MV-4-11 (cell line): ENCODE measurements at regions not wholly inside any gene's neighbourhood (a gene's known extent, or its start where the extent isn't known, plus 50 kb on each side); places are given as distances from the start of the nearest gene placed in this dataset.

Experiments used
- DNase-seq: peaks from one replicate; lab custom pipeline; 2025; lab: John Stamatoyannopoulos, UW

DNA sequence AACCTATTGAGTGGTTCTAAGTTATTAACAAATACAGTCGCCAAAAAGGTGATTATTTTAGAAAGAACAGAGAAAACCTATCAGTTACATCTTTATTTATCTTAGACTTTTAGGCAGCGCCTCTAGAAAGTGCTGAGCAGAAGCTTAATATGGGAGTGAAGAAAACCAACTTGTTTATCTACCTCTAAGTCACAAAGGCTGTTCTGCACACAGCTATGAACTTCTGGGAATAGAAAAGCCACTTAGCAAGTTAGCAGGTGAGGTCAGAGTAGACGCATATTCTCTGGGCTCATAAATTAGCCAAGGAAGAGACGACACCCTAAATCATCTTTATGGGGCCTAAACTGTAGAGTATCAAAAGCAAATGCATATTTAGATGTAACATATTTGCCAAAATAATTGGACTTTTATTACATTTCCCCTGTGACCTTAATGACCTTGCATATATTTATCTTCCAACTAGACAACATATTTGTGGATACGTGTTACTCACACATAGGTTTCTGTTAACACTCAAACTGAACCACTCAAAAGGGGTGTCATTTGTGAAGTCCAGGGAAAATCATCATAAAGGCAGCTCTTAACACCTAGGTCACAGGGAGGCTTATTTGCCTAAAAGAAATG is 267.1 kb downstream of the ADGB start:
- DNase-seq: no peak

DNA sequence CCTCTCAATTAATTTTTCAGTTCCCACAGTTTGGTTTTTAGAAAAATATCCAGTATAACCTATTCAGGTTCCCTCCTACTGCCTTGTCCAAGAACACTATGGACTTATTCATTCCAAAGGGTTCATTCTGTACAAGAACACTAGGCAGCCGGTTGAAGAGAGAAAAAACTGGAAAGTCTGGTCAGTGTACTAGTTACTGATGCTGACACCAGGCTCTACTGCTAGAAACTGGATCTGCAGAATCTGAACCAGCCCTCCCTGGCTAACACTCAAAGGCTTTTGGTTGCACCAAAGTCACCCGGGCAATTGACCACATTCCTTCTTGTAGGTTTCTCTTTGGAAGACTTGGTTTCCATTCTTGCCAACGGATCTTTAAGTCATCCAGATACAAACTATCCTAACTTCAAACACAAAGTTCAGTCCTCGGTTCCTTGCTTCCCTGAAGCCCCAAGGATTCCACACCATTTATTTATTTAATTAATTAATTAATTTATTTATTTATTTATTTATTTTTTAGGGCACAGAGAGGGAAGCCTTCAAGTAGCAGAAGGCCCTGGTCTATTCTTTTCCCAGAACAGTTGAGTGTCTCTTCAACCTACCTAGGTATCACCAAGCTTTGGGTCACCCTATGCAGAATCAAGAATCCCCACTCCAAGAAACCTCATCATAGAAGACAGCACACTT is 268.1 kb downstream of the ADGB start:
- DNase-seq: no peak

DNA sequence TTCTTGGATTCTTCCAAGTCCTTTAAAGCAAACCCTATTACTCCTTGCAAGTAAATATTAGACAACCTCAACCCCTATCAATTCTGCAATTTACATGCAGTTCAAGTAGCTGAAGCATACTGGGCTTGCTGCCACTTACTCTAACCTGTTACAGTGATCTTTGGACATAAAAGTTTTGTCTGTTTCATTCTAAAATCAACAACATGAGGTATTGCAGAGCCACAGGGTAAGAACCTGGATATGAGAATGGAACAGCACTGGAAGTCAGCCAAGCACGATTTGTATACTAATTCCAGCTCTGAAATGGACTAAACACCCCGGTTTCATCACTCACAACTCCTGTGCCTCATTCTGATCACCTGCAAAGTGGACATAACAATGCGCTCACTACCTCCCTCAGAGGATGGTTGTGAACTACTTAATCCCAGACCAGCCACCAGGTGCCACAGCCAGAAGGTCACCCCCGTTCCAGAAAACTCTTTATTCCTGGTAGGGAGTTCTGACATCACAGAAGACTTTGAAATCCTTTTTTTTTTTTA is 270.0 kb downstream of the ADGB start:
- DNase-seq: no peak

DNA sequence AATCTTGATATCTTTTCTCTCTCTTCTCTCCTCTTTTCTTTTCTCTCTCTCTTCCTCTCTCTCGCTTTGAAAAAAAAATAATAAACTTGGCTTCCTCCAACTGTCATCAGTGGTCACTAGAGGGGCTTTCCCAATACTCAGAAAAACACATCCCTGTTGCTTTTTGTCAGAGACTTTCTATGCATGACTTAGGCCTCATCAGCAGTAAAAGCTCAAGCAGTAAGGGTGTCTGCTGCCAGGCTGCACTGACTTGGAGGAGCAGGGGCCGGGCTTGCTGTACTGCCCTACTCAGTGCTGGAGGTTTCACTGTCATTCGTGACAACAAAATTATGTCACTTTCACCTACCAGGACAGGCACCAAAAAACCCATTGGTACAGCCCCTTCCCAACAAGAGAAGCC is 272.0 kb downstream of the ADGB start:
- no peak for DNase-seq

DNA sequence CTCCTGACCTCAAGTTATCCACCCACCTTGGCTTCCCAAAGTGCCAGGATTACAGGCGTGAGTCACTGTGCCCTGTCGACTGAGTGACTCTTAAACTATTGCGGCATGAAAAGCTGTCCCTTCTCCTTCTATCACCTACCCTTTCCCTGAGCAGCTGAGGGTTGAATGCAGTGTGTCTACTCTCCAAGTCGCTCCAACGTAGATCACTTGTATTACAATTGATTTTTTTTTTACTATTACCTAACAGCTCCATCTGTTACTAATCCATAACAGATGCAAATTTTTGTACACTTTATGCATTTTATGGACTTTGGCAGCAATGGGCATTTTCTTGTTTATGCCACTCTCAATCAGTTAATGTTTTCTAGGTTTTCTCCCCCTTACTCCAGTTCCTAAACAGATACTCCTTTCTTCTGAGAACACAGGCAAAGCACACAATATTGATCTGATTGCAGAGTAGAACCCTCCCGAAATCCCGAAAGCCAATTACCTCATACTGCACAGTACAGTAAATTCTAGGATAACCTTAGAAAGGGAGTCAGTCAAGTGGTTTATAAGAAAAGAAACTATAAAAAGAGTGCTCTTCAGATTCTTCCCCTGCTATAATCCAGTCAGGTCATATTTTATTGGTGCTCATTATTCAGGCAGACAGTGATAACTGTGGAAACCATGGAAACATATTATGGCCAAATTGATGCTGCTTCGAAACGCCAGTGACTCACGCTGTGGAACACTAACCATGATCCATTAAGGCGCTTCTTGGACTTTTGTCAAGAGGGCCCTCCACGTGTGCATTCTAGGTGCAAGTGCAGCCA is 273.0 kb downstream of the ADGB start:
- DNase-seq: peak; percentile 10

DNA sequence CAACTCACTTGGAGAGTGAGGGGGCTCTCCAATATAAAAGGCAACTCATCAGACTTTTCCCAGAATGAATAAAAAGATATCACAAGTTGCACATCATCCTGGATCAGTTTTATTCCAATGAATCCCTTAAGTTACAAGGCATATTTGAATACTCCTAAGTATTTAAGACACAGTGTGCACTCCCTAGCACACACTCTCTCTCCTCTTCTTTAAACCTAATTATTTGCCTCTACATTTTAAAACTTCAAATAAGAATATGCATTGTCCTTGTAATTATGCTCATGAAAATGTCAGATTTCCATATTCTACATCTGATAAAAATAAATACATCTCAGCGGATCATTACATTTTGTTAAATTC is 273.6 kb downstream of the ADGB start:
- DNase-seq: no peak

DNA sequence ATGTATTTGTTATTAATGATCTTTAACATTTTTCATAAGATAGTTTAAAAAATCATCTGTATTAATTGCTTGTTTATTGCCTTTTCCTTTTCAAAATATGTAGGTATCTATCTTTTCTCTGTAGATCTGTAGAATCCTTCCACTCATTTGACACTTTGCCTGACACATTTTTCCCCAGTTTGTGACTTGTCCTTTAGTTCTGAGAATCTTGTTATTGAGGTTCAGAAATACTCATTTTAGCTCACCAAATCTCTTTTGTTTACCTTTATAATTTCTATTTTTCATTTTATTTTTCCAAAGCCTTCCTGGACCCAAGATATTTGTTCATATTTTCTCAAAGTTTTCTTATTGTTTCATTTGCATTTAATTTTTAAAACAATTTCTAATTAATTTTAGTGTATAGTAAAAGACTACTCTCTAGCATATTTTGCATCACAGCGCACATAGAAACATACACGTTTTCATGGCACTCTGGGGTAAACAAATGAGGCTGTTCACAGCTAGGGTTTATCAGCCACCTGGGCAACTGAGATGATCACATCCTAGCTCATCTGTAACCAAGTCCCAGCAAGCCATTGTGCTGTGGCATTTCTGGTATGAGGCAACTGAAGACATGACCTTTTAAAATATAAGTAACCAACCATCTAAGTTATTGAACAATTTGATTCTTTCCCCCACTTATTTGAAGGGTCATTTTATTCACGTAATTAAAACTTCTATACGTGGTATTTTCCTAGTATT is 275.7 kb downstream of the ADGB start:
- DNase-seq: no peak

DNA sequence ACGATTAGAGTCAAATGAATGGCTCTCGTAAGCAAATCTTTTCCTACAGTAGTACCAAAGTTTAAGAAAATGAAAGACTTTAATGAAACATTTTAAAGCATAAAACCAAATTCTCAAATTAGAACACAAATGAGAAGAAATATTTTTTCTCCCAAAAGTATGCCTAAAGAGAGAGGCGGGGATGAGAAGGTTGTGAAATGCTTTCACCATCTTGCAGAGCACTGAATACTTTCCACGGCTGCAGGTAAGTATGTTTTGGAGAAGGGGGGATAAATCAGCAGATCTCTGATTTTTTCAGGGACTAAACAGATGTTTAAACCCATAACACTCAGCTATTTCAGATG is 277.1 kb downstream of the ADGB start:
- DNase-seq: no peak

DNA sequence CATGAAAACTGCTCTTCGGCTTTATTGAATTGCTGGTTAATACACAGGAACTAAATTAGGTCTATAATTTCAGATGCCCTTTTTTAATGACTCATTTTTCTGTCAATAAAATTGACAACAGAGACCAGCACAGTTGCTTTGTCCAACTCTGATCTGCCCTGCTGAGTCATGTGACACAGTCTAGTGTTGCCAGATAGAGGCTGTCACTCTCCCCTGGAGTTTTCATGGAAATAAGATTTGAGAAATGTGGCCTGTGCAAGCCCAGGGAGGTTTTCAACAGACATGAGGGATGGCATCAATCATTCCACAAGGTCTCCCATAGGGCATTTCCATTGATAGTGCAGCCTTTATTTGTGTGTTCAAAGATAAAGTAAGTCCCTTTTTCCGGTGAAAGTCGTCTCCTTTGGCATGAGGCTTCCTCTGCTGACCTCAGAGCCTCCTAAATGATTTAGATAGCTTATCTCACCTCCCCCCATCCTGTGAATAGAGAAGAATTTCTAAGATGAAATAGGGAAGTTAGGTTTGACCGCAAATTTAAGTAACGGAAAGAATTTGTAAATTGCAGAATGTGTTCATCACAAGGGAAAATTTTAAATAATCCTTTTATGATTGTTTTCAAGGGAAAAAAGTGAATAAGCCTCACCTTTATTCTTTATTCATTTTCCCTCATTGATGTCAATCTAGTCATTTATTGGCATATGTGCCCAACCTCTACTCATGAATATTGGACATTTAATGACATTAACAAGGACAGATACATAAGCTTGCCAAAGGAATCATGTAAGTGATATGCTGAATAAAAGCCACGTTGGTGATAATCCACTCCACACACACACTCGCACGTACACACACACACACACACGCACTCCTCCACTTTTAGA is 277.7 kb downstream of the ADGB start:
- peak; percentile 99 for DNase-seq

DNA sequence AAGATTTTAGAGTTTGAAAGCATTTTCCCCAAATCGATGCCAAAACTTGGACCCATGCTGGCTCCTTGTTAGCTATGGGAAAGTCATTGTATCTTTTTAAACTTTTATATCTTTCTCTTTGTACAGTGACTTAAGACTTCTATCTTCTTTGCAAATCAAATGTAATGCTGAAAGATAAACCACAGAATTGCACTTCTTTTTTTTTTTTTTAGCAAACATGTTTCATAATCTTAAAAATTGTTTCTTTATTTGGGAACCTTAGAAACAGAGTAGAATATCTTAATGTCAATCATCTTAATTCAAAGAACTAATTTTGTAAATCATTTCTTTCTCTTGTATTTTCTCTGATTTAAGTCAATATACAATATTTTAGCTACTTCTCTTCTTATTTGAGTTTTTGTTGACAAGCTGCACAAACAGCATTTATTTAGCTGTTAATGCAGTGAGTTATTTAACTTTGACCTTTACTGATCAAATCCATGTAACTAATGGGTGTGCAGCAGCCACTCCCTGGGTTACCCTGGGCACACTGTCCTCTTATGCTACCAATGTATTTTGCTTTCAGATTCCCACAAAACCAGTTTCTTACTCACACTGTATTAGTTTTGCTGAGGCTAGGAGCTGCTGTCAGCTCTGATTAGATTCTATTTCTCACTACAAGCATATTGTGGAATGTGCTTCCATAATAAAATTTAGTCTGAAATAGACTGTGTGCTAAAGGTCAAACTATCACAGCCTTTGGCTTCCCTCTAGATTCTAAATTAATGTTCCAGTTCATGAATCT is 279.6 kb downstream of the ADGB start:
- peak; percentile 55 for DNase-seq

DNA sequence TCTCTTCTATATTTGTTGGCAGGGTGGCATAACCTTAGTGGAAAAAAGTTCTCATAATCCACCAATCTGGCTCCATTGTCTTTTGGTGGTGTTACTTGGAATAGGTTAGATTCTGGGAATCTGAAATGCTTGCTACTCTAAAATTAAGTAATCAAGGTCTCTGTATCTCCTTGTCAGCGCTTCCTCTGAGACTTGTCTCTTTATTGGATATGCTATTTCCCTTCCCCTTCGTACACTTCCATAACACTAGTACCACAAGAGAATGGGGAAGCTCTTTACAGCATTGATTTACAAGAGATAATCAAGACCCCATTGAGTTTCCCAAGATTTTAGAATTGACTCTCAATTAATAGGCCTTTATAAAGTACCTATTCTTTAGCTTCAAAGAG is 280.2 kb downstream of the ADGB start:
- peak; percentile 61 for DNase-seq

DNA sequence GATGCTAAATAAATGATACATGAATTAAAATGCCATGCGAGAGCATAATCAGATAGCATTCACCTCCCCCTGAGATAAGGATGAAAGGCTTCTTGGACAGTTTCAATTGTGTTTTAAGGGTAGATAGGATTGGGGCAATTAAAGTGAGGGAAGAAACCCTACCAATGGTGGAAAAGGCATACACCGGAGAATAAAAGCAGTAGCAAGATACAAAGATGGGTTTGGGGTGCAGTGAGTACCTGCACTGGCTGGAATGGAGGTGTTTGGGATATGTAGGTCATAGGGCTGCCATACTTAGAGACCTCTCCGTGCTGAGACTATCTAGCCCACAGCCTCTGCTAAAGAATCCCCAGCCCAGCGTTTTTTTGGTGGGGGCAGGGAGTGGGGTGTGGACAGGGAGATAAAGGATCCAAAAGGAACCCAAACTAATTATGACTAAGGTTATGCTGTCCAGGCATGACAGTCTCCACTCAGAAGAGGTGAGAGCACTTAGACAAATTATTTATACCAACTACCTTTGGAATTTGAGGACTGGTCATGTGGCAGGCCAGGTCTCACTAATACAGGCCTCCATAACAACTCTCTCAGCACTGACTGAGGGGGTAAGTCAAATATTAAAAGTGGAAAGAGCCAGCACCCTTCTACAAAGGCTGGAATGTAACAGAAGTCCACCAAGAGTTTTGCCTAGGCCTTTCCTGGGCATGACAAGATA is 280.8 kb downstream of the ADGB start:
- DNase-seq: no peak

DNA sequence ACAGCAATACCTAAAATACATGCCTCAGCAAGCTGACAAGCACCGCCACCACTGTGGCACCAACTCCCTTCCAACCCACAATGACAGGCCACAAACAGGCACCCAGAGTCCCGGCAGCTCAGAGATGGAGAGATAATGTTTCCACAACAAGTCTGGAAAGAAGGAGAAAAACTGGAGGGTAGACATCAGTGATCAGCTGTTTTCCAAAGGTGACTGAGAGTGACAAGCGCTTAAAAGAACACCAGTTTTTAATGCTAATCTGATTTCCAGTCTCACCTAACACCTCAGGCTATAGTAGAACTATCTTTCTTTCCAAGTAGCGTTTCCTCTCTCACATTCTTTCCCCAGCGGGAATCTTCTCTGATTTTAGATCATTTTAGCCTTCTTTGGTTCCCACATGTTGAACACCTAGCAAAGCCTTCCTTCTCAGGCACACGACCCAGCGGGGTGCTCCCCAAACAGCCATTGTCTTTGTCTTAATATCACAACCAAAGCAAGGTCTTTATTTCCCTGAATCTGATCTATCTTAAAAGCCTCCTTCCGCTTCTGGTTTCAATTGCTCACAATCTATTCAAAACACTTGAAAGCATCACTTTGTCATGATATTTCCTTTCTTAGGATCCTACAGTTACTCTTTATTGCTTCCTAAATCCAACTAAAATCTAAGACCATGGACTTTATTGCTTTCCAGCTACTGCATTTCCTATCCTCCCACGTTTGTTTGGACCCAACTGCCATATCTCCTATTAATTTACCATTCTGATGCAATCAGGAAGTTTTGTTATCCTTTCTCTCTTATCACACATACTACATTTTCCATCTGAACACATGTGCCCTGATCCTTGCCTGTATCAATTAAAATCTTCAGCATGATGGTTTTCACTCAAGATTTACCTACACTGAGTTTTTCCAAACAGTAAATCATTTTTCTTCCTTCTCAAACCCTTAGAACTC is 282.7 kb downstream of the ADGB start:
- no peak for DNase-seq

DNA sequence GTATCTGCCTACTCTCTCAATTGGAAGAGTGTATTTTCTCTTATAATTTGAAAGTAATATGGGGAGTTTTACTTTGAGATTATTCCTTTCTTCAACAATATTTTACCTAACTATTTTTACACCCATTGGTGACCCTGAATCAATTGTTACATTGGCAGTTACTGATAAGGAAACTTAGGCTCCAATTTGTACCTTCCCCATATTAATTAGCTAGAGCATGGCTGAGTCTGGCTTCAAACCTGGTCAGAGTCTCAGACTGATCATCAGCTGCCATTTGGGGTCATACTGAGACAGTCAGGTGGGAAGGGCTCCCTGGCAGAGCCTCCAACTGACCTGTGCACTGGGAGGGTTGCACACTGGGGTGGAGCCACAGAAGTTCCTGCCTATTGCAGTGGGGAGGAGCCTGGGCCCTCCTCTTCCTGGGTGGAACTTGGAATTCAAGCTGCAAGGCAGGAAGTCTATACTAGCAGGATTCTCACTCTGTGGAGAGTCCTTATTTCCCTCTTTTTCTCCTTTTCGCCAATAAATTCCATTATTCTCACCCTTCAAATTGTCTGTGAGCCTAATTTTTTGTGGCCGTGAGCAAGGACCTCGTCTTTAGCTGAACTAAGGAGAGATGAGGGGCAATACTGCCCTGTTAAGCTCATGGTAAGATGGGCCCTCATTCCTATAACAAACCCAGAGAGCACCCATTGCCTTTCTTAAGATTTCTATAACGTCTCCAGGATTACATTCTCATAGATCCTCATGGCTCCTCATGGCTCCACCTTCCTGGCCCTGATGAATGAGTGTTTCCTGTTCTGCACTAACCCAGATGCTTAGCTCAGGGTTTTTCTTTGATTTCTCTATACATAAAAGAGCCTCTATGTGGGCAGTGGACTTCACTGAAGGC is 285.1 kb downstream of the ADGB start:
- DNase-seq: no peak

DNA sequence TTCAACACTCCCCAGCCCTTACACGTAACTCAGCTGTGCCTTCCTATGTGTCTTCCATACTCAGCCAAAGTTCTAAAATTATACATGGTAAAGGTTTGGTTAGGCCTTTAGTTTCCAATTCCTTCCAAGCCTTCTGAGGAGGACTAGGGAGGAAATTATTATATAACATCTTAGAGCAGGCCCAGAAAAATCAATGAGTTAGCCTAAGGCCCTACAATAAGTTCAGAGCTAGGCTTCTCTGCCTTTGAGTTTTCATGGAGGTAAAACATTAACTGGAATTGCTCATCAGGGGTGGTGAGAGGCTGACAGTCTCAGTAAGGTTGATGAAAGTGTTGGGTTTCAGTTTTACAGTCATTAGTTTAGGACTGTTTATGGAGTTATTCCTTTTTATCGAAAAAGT is 286.0 kb downstream of the ADGB start:
- DNase-seq: no peak

DNA sequence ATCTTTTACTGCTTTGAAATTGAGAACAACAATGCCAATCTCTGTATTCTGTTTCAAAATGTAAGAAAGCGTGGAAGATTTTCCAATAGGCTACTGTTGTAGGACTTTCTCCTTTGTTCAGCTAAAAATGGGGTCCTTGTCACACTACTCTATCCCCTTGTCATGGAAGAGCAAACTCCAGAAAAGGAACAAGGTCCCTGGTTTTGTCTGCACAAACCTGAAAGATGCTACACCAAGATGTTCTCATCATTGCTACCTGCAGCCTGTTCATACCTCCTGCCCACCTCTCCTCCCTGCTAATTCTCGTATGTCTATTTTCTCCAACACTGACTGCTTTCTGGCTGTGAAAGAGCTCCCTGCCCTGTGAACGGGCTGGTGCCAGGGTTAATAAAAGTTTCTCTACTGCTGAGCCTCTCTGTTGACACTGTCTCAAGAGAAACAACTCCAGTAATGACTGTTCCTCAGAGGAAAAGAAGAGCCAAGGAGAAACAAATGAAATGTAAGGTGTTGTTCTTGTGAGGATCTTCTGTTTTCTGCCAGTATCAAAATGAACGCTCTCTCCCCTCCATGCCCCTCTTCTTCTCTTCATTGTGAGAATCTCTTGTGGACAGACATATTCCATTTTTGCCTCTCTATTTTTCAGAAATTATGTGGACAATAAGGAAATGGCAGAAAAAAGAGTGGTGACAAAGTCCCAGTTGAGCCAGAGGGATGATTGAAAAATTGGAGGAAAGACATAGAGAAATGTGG is 287.1 kb downstream of the ADGB start:
- DNase-seq: no peak
